Right lobe of liver (tissue), 6 donors: ENCODE measurements at regions not wholly inside any gene's neighbourhood (a gene's known extent, or its start where the extent isn't known, plus 50 kb on each side); places are given as distances from the start of the nearest gene placed in this dataset.

Source experiments
- ATAC-seq, 4 donors: fragments of 200-7000 bp; cut with Tn5 transposase; one replicate each; pipeline ENCODE4 v1.9.1; 2020; ENCODE audit warnings: mild to moderate bottlenecking in 4 of 4, moderate library complexity in 4 of 4
- DNase-seq, 3 donors: peaks; one replicate each; pipeline ENCODE4 v3.0.0-alpha.2; 2020
- H3K27ac ChIP-seq, 3 donors: fragments of 200-600 bp; one replicate each; pipeline ENCODE4 v1.8.0; 2022
- H3K27me3 ChIP-seq, 2 donors: fragments of 200-600 bp; one replicate each; pipeline ENCODE4 v1.8.0; 2022
- H3K36me3 ChIP-seq, 4 donors: fragments of 200-600 bp; sonication (generic) in 1 of 4; one replicate each; pipeline versions ENCODE4 v1.5.1 to v1.8.0; 2017 to 2022; ENCODE audit warnings: control low read depth in 1 of 4
- H3K4me1 ChIP-seq, 4 donors: fragments of 200-600 bp; sonication (generic) in 1 of 4; one replicate each; pipeline versions ENCODE4 v1.5.1 to v1.8.0; 2017 to 2022; ENCODE audit warnings: control low read depth in 1 of 4
- H3K4me3 ChIP-seq, 3 donors: fragments of 200-600 bp; one replicate each; pipeline ENCODE4 v1.8.0; 2022
- H3K9me3 ChIP-seq, 4 donors: fragments of 200-600 bp; sonication (generic) in 1 of 4; one replicate each; pipeline versions ENCODE4 v1.5.1 to v1.8.0; 2017 to 2022; ENCODE audit warnings: control low read depth in 1 of 4
- CTCF ChIP-seq, 4 donors: fragments of 200-600 bp in 3 of 4; fragments of 450-650 bp in 1 of 4; IDR thresholded peaks; one replicate each; pipeline versions ENCODE4 v1.5.1 to v1.8.0; 2016 to 2022; ENCODE audit warnings: antibody characterized with exemption in 4 of 4, mild to moderate bottlenecking in 2 of 4
- POLR2A ChIP-seq: fragments of 450-650 bp; IDR thresholded peaks from one replicate; pipeline ENCODE4 v1.6.1; 2017; ENCODE audit warnings: antibody characterized with exemption, mild to moderate bottlenecking
- WGBS: methylation state at CpG from one replicate; pipeline ENCODE4 v1.1.6; 2018; ENCODE audit warnings: low coverage, low lambda C conversion rate; ENCODE audit not compliant: insufficient coverage; ENCODE audit errors: missing lambda C conversion rate; 5-methylcytosine and 5-hydroxymethylcytosine counted together
- intact Hi-C, 2 donors: fragments of 100-400 bp; cut with DNase I; formaldehyde crosslinking; loops; one replicate each; pipeline versions ENCODE4 v1.11.2 to v1.14.1; 2022
- donor health status: DM: no; HTN: yes; CAD: no.
- donor health status: DM: no; HTN: no; CAD: no.
- donor health status: DM: no; HTN: no; CAD: no.
- donor health status: DM: no; HTN: yes; CAD: no.
- donor health status: DM: no; HTN: yes; CAD: no.

GRCh38 chr1:220368352-220369265, 96.4 kb upstream of the RAB3GAP2 start:
- ATAC-seq, result no peak
- 47% methylated on average over 6 of the region's 7 CpGs for WGBS
- Histone ChIP-seq H3K27me3 (no peaks in the 10 kb centered on the region), H3K4me3 (no peak overlapping the region), H3K9me3 (no peaks in the 10 kb centered on the region), H3K36me3 (no peaks in the 10 kb centered on the region), H3K4me1 (no peaks in the 10 kb centered on the region), H3K27ac (no peak overlapping the region)
- no peak for TF ChIP-seq POLR2A
- no peak for TF ChIP-seq CTCF (IDR thresholded peaks at IDR 0.05)
- DNase-seq, result no peak
- intact Hi-C loops, result no loop called here

GRCh38 chr1:220367833-220368232, 95.6 kb upstream of the RAB3GAP2 start:
- Histone ChIP-seq H3K4me1 (no peaks in the 10 kb centered on the region), H3K36me3 (no peaks in the 10 kb centered on the region), H3K4me3 (no peak overlapping the region), H3K27ac (no peak overlapping the region), H3K9me3 (no peaks in the 10 kb centered on the region), H3K27me3 (no peaks in the 10 kb centered on the region)
- no peak for TF ChIP-seq POLR2A
- no peak for TF ChIP-seq CTCF (IDR thresholded peaks at IDR 0.05)
- DNase-seq (no peak), ATAC-seq (no peak)
- WGBS, result 71% methylated on average over 3 of the region's 3 CpGs
- intact Hi-C loops, result no loop called here

GRCh38 chr1:220366269-220366668, 94.0 kb upstream of the RAB3GAP2 start:
- DNase-seq, result no peak
- intact Hi-C loops, result no loop called here

GRCh38 chr1:220363196-220363837, 91.1 kb upstream of the RAB3GAP2 start:
- ATAC-seq, result no peak
- Histone ChIP-seq H3K4me3 (no peak overlapping the region), H3K4me1 (no peaks in the 10 kb centered on the region), H3K9me3 (no peaks in the 10 kb centered on the region), H3K27ac (no peak overlapping the region), H3K27me3 (no peaks in the 10 kb centered on the region), H3K36me3 (no peaks in the 10 kb centered on the region)
- TF ChIP-seq POLR2A (no peak), CTCF (IDR thresholded peaks at IDR 0.05) (no peak)
- intact Hi-C loops, result no loop called here
- DNase-seq, result no peak
- WGBS, result 71% methylated on average over 5 of the region's 5 CpGs

More at GRCh38 chr1:220366269-220366668, 94.0 kb upstream of the RAB3GAP2 start:
- Histone ChIP-seq H3K4me1 (no peaks in the 10 kb centered on the region), H3K4me3 (no peak overlapping the region), H3K9me3 (no peaks in the 10 kb centered on the region), H3K27ac (no peak overlapping the region), H3K27me3 (no peaks in the 10 kb centered on the region), H3K36me3 (no peaks in the 10 kb centered on the region)
- ATAC-seq, result no peak
- no CpG with 5 or more reads among the region's 2 CpGs for WGBS
- TF ChIP-seq POLR2A, result no peak
- TF ChIP-seq CTCF (IDR thresholded peaks at IDR 0.05), result no peak
